NT2/D1 (cell line): ENCODE measurements at regions not wholly inside any gene's neighbourhood (a gene's known extent, or its start where the extent isn't known, plus 50 kb on each side); places are given as distances from the start of the nearest gene placed in this dataset.
"Not testable (repeated sequence)": the region's sequence is repeated elsewhere in the genome, so short reads cannot be mapped to it uniquely, and the experiment has no call there.

Source experiments
- DNase-seq: peaks from one replicate; pipeline ENCODE4 v3.0.0-alpha.2; 2011; ENCODE audit warnings: low read depth, low spot score
- H3K27me3 ChIP-seq: 2 replicates; pipeline ENCODE4 v1.6.0; 2011; ENCODE audit warnings: mild to moderate bottlenecking; ENCODE audit not compliant: insufficient read length, insufficient read depth
- H3K36me3 ChIP-seq: 2 replicates; pipeline ENCODE4 v1.6.1; 2011; ENCODE audit warnings: mild to moderate bottlenecking, low read length, mixed read lengths; ENCODE audit not compliant: insufficient read depth, insufficient read length
- H3K4me1 ChIP-seq: 2 replicates; pipeline ENCODE4 v1.5.1; 2011; ENCODE audit not compliant: insufficient read depth, insufficient read length
- H3K4me3 ChIP-seq: 2 replicates; pipeline ENCODE4 v1.5.1; 2011; ENCODE audit warnings: low read depth; ENCODE audit not compliant: insufficient read length
- H3K9ac ChIP-seq: 2 replicates; pipeline ENCODE4 v1.6.0; 2011; ENCODE audit warnings: low read depth; ENCODE audit not compliant: insufficient read length
- H3K9me3 ChIP-seq: 2 replicates; pipeline ENCODE4 v1.5.1; 2011; ENCODE audit warnings: mild to moderate bottlenecking, low read length; ENCODE audit not compliant: insufficient read depth
- SUZ12 ChIP-seq: IDR thresholded peaks from 2 replicates; pipeline ENCODE4 v1.6.1; 2011; ENCODE audit not compliant: insufficient read length, insufficient read depth; ENCODE audit errors: extremely low read depth
- YY1 ChIP-seq: IDR thresholded peaks from 2 replicates; pipeline ENCODE4 v1.6.1; 2011; ENCODE audit not compliant: insufficient read length, insufficient read depth
- ZNF274 ChIP-seq: IDR thresholded peaks from 2 replicates; pipeline ENCODE4 v1.6.1; 2011; ENCODE audit warnings: mild to moderate bottlenecking, low read depth, low read length

- H3K27me3 ChIP-seq: no peaks in the 10 kb centered on the region
- H3K36me3 ChIP-seq: no peaks in the 10 kb centered on the region
- no peak for DNase-seq
- no peaks in the 10 kb centered on the region for H3K4me1 ChIP-seq
- no peak overlapping the region for H3K9ac ChIP-seq
- no peak overlapping the region for H3K4me3 ChIP-seq
- no peak for TF ChIP-seq YY1
- H3K9me3 ChIP-seq: no peaks in the 10 kb centered on the region
These were observed 779.9 kb upstream of the TMEM132C start for GRCh38 chr12:127487031-127487430.

- peaks cover 5% of the 10 kb centered on the region; the same call in 1 of the 2 replicates for H3K9me3 ChIP-seq
- H3K9ac ChIP-seq: no peak overlapping the region
- H3K36me3 ChIP-seq: no peaks in the 10 kb centered on the region
- no peak overlapping the region for H3K4me3 ChIP-seq
- DNase-seq: no peak
- H3K27me3 ChIP-seq: no peaks in the 10 kb centered on the region
- no peak for TF ChIP-seq YY1
- no peak for TF ChIP-seq ZNF274
- no peaks in the 10 kb centered on the region for H3K4me1 ChIP-seq
These were observed 777.9 kb upstream of the TMEM132C start for GRCh38 chr12:127489061-127489460.

DNA sequence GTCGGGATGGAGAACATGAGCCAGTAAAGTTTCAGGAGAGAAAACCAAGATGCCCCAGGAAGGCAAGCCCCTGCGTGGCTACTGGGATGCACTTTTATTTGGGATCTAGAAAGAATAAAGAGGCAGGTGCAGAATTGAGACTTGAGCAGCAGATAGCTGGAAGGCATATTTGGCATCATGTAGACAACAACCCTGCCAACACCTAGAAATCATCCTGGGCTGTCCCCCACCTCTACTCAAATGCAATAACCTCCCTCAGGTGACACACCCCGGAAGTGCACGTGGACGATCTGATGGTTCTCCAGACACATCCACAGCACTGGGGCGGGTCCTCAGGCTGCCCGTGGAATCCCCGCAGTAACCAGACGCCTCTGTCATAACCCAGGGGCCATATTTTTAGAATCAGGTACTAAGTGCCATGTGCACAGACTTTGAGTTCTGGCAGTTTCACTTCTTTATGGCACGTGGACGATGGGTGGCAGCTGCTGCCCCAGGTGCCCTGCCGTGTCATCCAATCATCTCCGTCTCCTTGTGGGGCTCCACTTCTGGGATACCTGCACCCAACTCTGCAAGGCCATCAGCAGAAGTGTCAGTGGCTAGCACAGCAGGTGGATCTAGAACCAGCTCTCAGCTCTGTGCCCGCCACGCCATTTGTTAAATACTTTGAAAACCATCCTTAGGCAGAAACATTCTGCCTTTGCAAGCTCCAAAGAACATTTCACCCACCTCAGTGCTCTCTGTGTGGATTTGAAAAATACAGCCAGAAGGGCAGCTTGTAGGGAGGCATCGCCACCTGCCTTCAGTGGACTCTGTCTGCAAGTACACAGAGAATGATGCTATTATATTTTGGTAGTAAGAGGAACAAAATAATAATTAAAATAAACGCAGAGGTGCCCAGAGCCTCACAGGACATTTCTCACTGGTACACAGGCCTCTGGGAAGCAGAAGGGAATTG lies 771.7 kb upstream of the TMEM132C start:
- Histone ChIP-seq H3K36me3 (no peaks in the 10 kb centered on the region), H3K9me3 (peaks cover 5% of the 10 kb centered on the region; the same call in 1 of the 2 replicates), H3K4me1 (no peaks in the 10 kb centered on the region), H3K27me3 (no peaks in the 10 kb centered on the region), H3K4me3 (no peak overlapping the region), H3K9ac (no peak overlapping the region)
- TF ChIP-seq YY1: no peak
- TF ChIP-seq ZNF274: no peak
- DNase-seq: no peak

- Histone ChIP-seq H3K9ac (no peak overlapping the region), H3K9me3 (peaks cover 5% of the 10 kb centered on the region; the same call in 1 of the 2 replicates), H3K4me3 (no peak overlapping the region), H3K27me3 (no peaks in the 10 kb centered on the region), H3K4me1 (no peaks in the 10 kb centered on the region), H3K36me3 (no peaks in the 10 kb centered on the region)
- TF ChIP-seq YY1: no peak
- TF ChIP-seq SUZ12: no peak
- TF ChIP-seq ZNF274: no peak
- no peak for DNase-seq
These were observed 770.7 kb upstream of the TMEM132C start for GRCh38 chr12:127496255-127496654.

DNA sequence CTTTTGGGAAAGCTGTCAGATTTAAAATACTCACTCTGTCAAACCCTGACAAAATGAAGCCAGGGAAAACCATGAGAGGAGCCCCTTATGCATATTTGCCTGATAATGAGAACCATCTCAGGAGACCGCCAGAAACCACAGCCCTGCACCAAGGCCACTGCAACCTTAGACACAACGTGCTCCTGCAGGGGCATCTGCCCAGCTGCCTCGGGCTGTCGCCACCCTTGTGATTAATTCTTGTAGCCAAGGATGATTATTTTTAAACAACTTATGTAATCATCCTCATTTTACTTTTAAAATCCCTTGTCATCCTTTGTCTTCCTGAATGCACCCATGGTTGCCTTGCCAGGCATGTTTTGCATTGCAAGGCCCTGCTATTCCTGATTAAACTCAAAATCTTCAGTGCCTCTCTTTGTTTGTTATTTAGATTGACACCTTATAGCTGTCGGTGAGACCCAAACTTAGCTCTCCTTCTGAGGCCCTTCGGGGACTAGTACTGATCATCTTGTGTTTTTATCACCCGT lies 766.4 kb upstream of the TMEM132C start:
- no peak overlapping the region for H3K4me3 ChIP-seq
- no peaks in the 10 kb centered on the region for H3K36me3 ChIP-seq
- DNase-seq: no peak
- TF ChIP-seq ZNF274: no peak
- TF ChIP-seq YY1: no peak
- no peak for TF ChIP-seq SUZ12
- no peak overlapping the region for H3K9ac ChIP-seq
- no peaks in the 10 kb centered on the region for H3K27me3 ChIP-seq
- no peaks in the 10 kb centered on the region for H3K4me1 ChIP-seq
- H3K9me3 ChIP-seq: no peaks in the 10 kb centered on the region

DNA sequence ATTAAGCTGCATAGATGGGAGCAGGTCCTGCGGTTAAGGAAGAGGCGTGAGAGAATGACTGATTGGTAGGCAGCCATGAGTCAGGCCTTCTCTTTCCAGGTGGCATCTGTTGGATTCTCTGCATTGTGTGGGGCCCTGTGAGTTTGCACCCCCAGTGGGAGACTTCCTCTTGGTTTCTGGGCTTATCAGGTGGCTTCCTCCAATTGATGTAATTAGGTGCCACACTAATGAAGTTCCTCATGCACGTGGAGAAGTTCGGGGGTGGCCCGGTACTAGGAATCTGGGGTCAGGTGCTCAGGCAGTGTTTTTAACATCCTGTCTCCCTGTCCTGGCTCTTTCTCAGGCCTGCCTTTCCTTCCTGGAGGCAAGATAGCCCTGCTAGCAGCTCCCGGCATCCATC lies 765.1 kb upstream of the TMEM132C start:
- Histone ChIP-seq H3K27me3 (no peaks in the 10 kb centered on the region), H3K36me3 (no peaks in the 10 kb centered on the region), H3K4me1 (no peaks in the 10 kb centered on the region), H3K4me3 (no peak overlapping the region), H3K9me3 (no peaks in the 10 kb centered on the region), H3K9ac (no peak overlapping the region)
- no peak for DNase-seq
- TF ChIP-seq YY1: no peak
- TF ChIP-seq SUZ12: no peak
- TF ChIP-seq ZNF274: no peak

DNA sequence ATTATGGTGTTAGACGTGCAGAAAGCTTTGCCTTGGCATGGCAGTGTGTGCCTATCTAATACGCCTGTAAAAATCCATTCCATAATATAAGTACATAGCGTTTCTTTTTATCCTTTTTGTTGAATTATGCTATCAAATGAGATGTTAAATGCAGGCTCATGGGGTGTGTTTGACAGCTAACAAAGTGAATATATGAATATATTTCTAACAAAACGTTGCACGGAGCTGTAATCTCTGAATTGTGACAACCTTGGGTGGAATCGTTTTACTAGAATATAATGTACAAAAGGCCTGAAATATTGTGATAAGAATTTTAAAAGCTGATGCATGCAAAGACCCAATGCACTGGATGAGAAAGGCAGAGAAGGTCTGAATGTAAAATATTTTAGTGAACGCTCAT lies 763.7 kb upstream of the TMEM132C start:
- TF ChIP-seq ZNF274 (no peak), SUZ12 (no peak), YY1 (no peak)
- no peaks in the 10 kb centered on the region for H3K9me3 ChIP-seq
- H3K27me3 ChIP-seq: no peaks in the 10 kb centered on the region
- H3K9ac ChIP-seq: no peak overlapping the region
- no peaks in the 10 kb centered on the region for H3K36me3 ChIP-seq
- DNase-seq: no peak
- no peak overlapping the region for H3K4me3 ChIP-seq
- H3K4me1 ChIP-seq: no peaks in the 10 kb centered on the region

DNA sequence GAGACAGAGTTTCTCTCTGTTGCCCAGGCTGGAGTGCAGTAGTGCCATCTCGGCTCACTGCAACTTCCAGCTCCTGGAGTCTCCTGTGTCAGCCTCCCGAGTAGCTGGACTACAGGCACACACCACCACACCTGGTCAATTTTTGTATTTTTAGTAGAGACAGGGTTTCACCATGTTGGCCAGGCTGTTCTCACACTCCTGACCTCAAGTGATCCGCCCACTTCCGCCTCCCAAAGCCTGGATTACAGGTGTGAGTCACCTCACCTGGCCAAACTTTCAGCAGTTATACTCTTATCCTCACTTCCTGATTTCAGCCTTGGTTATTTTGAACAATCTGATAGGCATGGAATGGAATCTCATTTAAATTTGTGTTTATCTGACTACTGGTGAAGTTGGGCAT lies 763.0 kb upstream of the TMEM132C start:
- not testable (repeated sequence) for H3K9me3 ChIP-seq, DNase-seq, H3K36me3 ChIP-seq, H3K4me3 ChIP-seq, H3K9ac ChIP-seq, H3K27me3 ChIP-seq, H3K4me1 ChIP-seq
